HCT116 (cell line): ENCODE measurements at regions not wholly inside any gene's neighbourhood (a gene's known extent, or its start where the extent isn't known, plus 50 kb on each side); places are given as distances from the start of the nearest gene placed in this dataset.

Source experiments
- ATAC-seq: fragments of 200-7000 bp; cut with Tn5 transposase; 2 replicates; pipeline ENCODE4 v1.9.1; 2020; ENCODE audit warnings: mild to moderate bottlenecking, moderate library complexity
- BruUV-seq: library from RNA; stranded (reverse); fragments of 400-500 nt; replicated peaks from 2 replicates; lab custom pipeline; 2021; lab: Mats Ljungman, UMichigan
- CTCF ChIA-PET: fragments of 300-600 bp; sonication (Branson Sonifier 250); formaldehyde crosslinking; loops from one replicate; lab custom pipeline; 2021; ENCODE audit warnings: antibody characterized with exemption; lab: Charles Lee
- POLR2A ChIA-PET: fragments of 300-600, 350-600 bp; sonication (Branson Sonifier 250); formaldehyde crosslinking; loops from one replicate; lab custom pipeline; 2021; ENCODE audit warnings: antibody characterized with exemption; lab: Charles Lee
- RAD21 ChIA-PET, 2 experiments: fragments of 300-600 bp; sonication (Branson Sonifier 250); formaldehyde crosslinking; loops; one replicate each; lab custom pipeline; 2023; ENCODE audit warnings: low total read pairs in 2 of 2; ENCODE audit not compliant: uncharacterized antibody in 2 of 2, unreplicated experiment in 2 of 2, low non-redundant PET in 1 of 2; lab: Charles Lee
- DNase-seq: peaks from one replicate; pipeline ENCODE4 v3.0.0-alpha.2; 2010; ENCODE audit warnings: low read depth, low spot score
- H2AFZ ChIP-seq: fragments of 200-600 bp; shearing (Covaris generic), sonication (generic); 2 replicates; pipeline ENCODE4 v1.6.1; 2017; ENCODE audit warnings: low read depth, mixed run types, mixed read lengths, antibody characterized with exemption, low read length; ENCODE audit not compliant: poor library complexity, severe bottlenecking
- H3K27ac ChIP-seq: 2 replicates; pipeline ENCODE4 v1.5.1; 2012; ENCODE audit warnings: low read depth, low read length
- H3K27me3 ChIP-seq: fragments of 200-600 bp; sonication (generic); 2 replicates; pipeline ENCODE4 v1.6.1; 2016; ENCODE audit warnings: mixed run types, low read length, mixed read lengths; ENCODE audit not compliant: insufficient read depth
- H3K36me3 ChIP-seq, 2 experiments: fragments of 200-500 bp in 1 of 2; fragments of 200-600 bp in 1 of 2; sonication (Bioruptor generic) in 1 of 2; sonication (generic) in 1 of 2; 2 replicates each; pipeline versions ENCODE4 v1.5.1 to v1.6.1; 2014 to 2016; ENCODE audit warnings: low read length in 2 of 2, inconsistent platforms in 1 of 2, mixed read lengths in 1 of 2, mixed run types in 1 of 2; ENCODE audit not compliant: insufficient read depth in 2 of 2, control insufficient read depth in 1 of 2
- H3K4me1 ChIP-seq, 2 experiments: fragments of 200-600 bp in 1 of 2; sonication (generic) in 1 of 2; 2 replicates each; pipeline versions ENCODE4 v1.5.1 to v1.6.1; 2012 to 2017; ENCODE audit warnings: low read length in 2 of 2, inconsistent platforms in 1 of 2, mild to moderate bottlenecking in 1 of 2, mixed read lengths in 1 of 2, mixed run types in 1 of 2, moderate library complexity in 1 of 2; ENCODE audit not compliant: insufficient read depth in 2 of 2, control insufficient read depth in 1 of 2
- H3K4me2 ChIP-seq: fragments of 200-600 bp; sonication (generic); 2 replicates; pipeline ENCODE4 v1.6.1; 2017; ENCODE audit warnings: mixed run types, low read length, mixed read lengths
- H3K4me3 ChIP-seq, 2 experiments: fragments of 200-600 bp in 1 of 2; sonication (generic) in 1 of 2; replicated peaks in 1 of 2; 2 replicates each; pipeline ENCODE4 v1.5.1; 2011 to 2016; ENCODE audit warnings: low read length in 2 of 2, control low read depth in 1 of 2, low read depth in 1 of 2, mild to moderate bottlenecking in 1 of 2, mixed read lengths in 1 of 2, mixed run types in 1 of 2
- H3K79me2 ChIP-seq: fragments of 200-600 bp; sonication (generic); 2 replicates; pipeline ENCODE4 v1.6.1; 2017; ENCODE audit warnings: mild to moderate bottlenecking, mixed run types, low read length, moderate library complexity, mixed read lengths; ENCODE audit not compliant: insufficient read depth
- H3K9ac ChIP-seq: fragments of 200-600 bp; sonication (generic); 2 replicates; pipeline ENCODE4 v1.6.1; 2016; ENCODE audit warnings: low read length, mixed read lengths
- H3K9me2 ChIP-seq: fragments of 200-600 bp; sonication (generic), shearing (Covaris generic); 2 replicates; pipeline ENCODE4 v1.6.1; 2017; ENCODE audit warnings: mixed run types, mild to moderate bottlenecking, moderate library complexity; ENCODE audit not compliant: insufficient read depth
- H3K9me3 ChIP-seq, 2 experiments: fragments of 200-500 bp in 1 of 2; fragments of 200-600 bp in 1 of 2; sonication (Bioruptor generic) in 1 of 2; sonication (generic) in 1 of 2; 2 replicates each; pipeline ENCODE4 v1.6.1; 2014 to 2017; ENCODE audit warnings: low read length in 2 of 2, mixed read lengths in 2 of 2, inconsistent platforms in 1 of 2, low read depth in 1 of 2, mild to moderate bottlenecking in 1 of 2, mixed run types in 1 of 2, moderate library complexity in 1 of 2; ENCODE audit not compliant: control insufficient read depth in 1 of 2, insufficient read depth in 1 of 2
- H4K20me1 ChIP-seq: fragments of 200-600 bp; sonication (generic), shearing (Covaris generic); 2 replicates; pipeline ENCODE4 v1.6.1; 2017; ENCODE audit warnings: mixed run types, mild to moderate bottlenecking, moderate library complexity; ENCODE audit not compliant: insufficient read depth
- CBX3 ChIP-seq: IDR thresholded peaks from 2 replicates; pipeline ENCODE4 v1.6.1; 2012; ENCODE audit warnings: low read depth
- CEBPB ChIP-seq: IDR thresholded peaks from 2 replicates; pipeline ENCODE4 v1.6.1; 2012; ENCODE audit warnings: low read depth
- ELF1 ChIP-seq: IDR thresholded peaks from 2 replicates; pipeline ENCODE4 v1.6.1; 2012; ENCODE audit warnings: low read depth, borderline replicate concordance
- EZH2 ChIP-seq: fragments of 200-600 bp; sonication (generic); IDR thresholded peaks from 2 replicates; pipeline ENCODE4 v1.6.1; 2017; ENCODE audit warnings: antibody characterized with exemption, mixed run types
- EZH2phosphoT487 ChIP-seq: fragments of 200-600 bp; IDR thresholded peaks from 2 replicates; pipeline ENCODE4 v1.6.1; 2018; ENCODE audit warnings: antibody characterized with exemption, borderline replicate concordance
- FOSL1 ChIP-seq: IDR thresholded peaks from 2 replicates; pipeline ENCODE4 v1.6.1; 2012; ENCODE audit warnings: low read depth
- JUND ChIP-seq: IDR thresholded peaks from 2 replicates; pipeline ENCODE4 v1.6.1; 2012
- POLR2AphosphoS5 ChIP-seq: IDR thresholded peaks from 2 replicates; pipeline ENCODE4 v1.6.1; 2011; ENCODE audit warnings: mild to moderate bottlenecking, low read depth, low read length, moderate library complexity
- RAD21 ChIP-seq: IDR thresholded peaks from 2 replicates; pipeline ENCODE4 v1.6.1; 2012; ENCODE audit warnings: low read depth, mild to moderate bottlenecking
- SIN3A ChIP-seq: IDR thresholded peaks from 2 replicates; pipeline ENCODE4 v1.6.1; 2012; ENCODE audit warnings: low read depth
- SRF ChIP-seq: IDR thresholded peaks from 2 replicates; pipeline ENCODE4 v1.6.1; 2012; ENCODE audit warnings: low read depth
- TCF7L2 ChIP-seq: IDR thresholded peaks from 2 replicates; pipeline ENCODE4 v1.7.0; 2011; ENCODE audit warnings: borderline replicate concordance, inconsistent platforms; ENCODE audit not compliant: insufficient read depth, insufficient read length; ENCODE audit errors: extremely low read depth
- YY1 ChIP-seq: IDR thresholded peaks from 2 replicates; pipeline ENCODE4 v1.6.1; 2011; ENCODE audit warnings: low read length, low read depth, moderate library complexity, mild to moderate bottlenecking; ENCODE audit not compliant: insufficient replicate concordance; ENCODE audit errors: extremely low read depth
- ZFX ChIP-seq: fragments of 450-650 bp; IDR thresholded peaks from 2 replicates; pipeline ENCODE4 v1.6.1; 2017
- ZNF274 ChIP-seq: fragments of 200-500 bp; sonication (Bioruptor generic); IDR thresholded peaks from 2 replicates; pipeline ENCODE4 v1.6.1; 2014; ENCODE audit warnings: mild to moderate bottlenecking, low read depth, low read length, inconsistent platforms
- intact Hi-C: fragments of 100-400 bp; cut with micrococcal nuclease; formaldehyde crosslinking; loops from 2 replicates; pipeline ENCODE4 v1.10.0; 2022
- TF ChIP-seq, protein P1 (sequence below): IDR thresholded peaks from 2 replicates; pipeline ENCODE4 v1.6.1; 2012
- TF ChIP-seq, protein P2 (sequence below), 3 experiments: fragments of 200-600 bp in 1 of 3; sonication (generic) in 1 of 3; IDR thresholded peaks in 2 of 3; conservative IDR thresholded peaks in 1 of 3; 2 replicates each; pipeline ENCODE4 v1.5.1; 2012 to 2017; ENCODE audit warnings: low read depth in 2 of 3, low read length in 2 of 3, antibody characterized with exemption in 1 of 3, borderline replicate concordance in 1 of 3, control low read depth in 1 of 3, mild to moderate bottlenecking in 1 of 3, mixed read lengths in 1 of 3, mixed run types in 1 of 3, moderate library complexity in 1 of 3; ENCODE audit not compliant: insufficient read depth in 1 of 3
- TF ChIP-seq, protein P3 (sequence below): IDR thresholded peaks from 2 replicates; pipeline ENCODE4 v1.6.1; 2011; ENCODE audit warnings: mild to moderate bottlenecking, low read length, moderate library complexity; ENCODE audit not compliant: insufficient replicate concordance; ENCODE audit errors: extremely low read depth
- TF ChIP-seq, protein P4 (sequence below): IDR thresholded peaks from 2 replicates; pipeline ENCODE4 v1.6.1; 2012; ENCODE audit warnings: low read depth

DNA sequence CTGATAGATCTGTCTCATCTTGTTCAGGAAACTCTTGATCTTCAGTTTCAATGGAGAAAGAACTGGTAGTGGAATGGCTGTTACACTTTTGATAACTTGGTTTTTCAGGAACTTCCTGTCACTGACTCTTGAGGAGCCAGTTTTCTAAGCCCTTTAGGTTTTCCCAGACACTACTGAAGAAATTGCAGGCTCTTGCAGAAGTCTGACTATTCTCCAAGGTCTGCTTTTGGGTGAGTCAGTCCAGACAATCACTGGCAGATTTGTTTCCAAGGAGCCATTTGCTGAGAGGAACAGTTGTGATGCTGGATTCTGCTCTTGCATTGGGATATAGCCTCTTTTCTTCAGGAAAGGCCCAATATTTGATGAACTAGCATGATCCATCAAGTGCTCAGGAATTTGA is 468.0 kb downstream of the FUT8 start (continued):
- TF ChIP-seq, protein P1, sequence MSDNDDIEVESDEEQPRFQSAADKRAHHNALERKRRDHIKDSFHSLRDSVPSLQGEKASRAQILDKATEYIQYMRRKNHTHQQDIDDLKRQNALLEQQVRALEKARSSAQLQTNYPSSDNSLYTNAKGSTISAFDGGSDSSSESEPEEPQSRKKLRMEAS = no peak
- TF ChIP-seq SIN3A = no peak
- TF ChIP-seq CEBPB = no peak
- TF ChIP-seq RAD21 = no peak

DNA sequence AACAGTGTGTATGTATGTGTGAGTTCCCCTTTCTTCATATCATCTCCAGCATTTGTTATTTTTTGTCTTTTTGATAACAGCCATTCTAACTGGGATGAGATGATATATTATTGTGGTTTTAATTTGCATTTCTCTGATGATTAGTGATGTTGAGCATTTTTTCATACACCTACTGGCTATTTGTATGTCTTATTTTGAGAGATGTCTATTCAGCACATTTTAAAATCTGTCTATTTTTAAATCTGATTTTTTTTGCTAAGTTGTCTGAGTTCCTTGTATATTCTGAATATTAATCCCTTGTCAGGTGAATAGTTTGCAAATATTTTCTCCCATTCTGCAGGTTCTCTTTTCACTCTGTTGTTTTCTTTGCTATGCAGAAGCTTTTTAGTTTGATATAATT is 469.1 kb downstream of the FUT8 start:
- no peaks in the 10 kb centered on the region for H4K20me1 ChIP-seq
- no peaks in the 10 kb centered on the region for H3K9me2 ChIP-seq
- peaks cover 0 to 7% of the 10 kb centered on the region in 2 experiments; a peak in 1 of 4 replicates for H3K4me1 ChIP-seq
- no peaks in the 10 kb centered on the region for H3K9me3 ChIP-seq
- H3K4me2 ChIP-seq = no peak overlapping the region
- H3K27ac ChIP-seq = no peak overlapping the region
- no peak for ATAC-seq
- CTCF ChIA-PET = no interaction called here
- POLR2A ChIA-PET = no interaction called here
- no peak for DNase-seq
- BruUV-seq = no TSS peak
- no peak overlapping the region for H3K9ac ChIP-seq
- H3K79me2 ChIP-seq = no peaks in the 10 kb centered on the region
- no peak overlapping the region for H2AFZ ChIP-seq
- intact Hi-C loops = no loop called here
- no peak overlapping the region for H3K4me3 ChIP-seq
- H3K27me3 ChIP-seq = 0 out of 2 replicates have a peak, but pooled peaks cover 4% of the 10 kb centered on the region
- RAD21 ChIA-PET = no interaction called here
- no peaks in the 10 kb centered on the region for H3K36me3 ChIP-seq
- TF ChIP-seq SIN3A (no peak), TCF7L2 (no peak), YY1 (no peak), CBX3 (no peak), RAD21 (no peak), CEBPB (no peak), EZH2phosphoT487 (no peak), SRF (no peak), ZFX (no peak), EZH2 (no peak), ZNF274 (no peak), FOSL1 (no peak), ELF1 (no peak), JUND (no peak), POLR2AphosphoS5 (no peak)
- TF ChIP-seq, protein P2, sequence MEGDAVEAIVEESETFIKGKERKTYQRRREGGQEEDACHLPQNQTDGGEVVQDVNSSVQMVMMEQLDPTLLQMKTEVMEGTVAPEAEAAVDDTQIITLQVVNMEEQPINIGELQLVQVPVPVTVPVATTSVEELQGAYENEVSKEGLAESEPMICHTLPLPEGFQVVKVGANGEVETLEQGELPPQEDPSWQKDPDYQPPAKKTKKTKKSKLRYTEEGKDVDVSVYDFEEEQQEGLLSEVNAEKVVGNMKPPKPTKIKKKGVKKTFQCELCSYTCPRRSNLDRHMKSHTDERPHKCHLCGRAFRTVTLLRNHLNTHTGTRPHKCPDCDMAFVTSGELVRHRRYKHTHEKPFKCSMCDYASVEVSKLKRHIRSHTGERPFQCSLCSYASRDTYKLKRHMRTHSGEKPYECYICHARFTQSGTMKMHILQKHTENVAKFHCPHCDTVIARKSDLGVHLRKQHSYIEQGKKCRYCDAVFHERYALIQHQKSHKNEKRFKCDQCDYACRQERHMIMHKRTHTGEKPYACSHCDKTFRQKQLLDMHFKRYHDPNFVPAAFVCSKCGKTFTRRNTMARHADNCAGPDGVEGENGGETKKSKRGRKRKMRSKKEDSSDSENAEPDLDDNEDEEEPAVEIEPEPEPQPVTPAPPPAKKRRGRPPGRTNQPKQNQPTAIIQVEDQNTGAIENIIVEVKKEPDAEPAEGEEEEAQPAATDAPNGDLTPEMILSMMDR (IDR thresholded peaks at IDR 0.05 in 2 of 3, conservative IDR thresholded peaks at IDR 0.05 in 1 of 3; ENCODE audit: borderline replicate concordance in 1 of 3, insufficient read depth in 1 of 3, low read depth in 2 of 3, low read length in 2 of 3) = no peak
- TF ChIP-seq, protein P3, sequence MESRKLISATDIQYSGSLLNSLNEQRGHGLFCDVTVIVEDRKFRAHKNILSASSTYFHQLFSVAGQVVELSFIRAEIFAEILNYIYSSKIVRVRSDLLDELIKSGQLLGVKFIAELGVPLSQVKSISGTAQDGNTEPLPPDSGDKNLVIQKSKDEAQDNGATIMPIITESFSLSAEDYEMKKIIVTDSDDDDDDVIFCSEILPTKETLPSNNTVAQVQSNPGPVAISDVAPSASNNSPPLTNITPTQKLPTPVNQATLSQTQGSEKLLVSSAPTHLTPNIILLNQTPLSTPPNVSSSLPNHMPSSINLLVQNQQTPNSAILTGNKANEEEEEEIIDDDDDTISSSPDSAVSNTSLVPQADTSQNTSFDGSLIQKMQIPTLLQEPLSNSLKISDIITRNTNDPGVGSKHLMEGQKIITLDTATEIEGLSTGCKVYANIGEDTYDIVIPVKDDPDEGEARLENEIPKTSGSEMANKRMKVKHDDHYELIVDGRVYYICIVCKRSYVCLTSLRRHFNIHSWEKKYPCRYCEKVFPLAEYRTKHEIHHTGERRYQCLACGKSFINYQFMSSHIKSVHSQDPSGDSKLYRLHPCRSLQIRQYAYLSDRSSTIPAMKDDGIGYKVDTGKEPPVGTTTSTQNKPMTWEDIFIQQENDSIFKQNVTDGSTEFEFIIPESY = no peak
- TF ChIP-seq, protein P4, sequence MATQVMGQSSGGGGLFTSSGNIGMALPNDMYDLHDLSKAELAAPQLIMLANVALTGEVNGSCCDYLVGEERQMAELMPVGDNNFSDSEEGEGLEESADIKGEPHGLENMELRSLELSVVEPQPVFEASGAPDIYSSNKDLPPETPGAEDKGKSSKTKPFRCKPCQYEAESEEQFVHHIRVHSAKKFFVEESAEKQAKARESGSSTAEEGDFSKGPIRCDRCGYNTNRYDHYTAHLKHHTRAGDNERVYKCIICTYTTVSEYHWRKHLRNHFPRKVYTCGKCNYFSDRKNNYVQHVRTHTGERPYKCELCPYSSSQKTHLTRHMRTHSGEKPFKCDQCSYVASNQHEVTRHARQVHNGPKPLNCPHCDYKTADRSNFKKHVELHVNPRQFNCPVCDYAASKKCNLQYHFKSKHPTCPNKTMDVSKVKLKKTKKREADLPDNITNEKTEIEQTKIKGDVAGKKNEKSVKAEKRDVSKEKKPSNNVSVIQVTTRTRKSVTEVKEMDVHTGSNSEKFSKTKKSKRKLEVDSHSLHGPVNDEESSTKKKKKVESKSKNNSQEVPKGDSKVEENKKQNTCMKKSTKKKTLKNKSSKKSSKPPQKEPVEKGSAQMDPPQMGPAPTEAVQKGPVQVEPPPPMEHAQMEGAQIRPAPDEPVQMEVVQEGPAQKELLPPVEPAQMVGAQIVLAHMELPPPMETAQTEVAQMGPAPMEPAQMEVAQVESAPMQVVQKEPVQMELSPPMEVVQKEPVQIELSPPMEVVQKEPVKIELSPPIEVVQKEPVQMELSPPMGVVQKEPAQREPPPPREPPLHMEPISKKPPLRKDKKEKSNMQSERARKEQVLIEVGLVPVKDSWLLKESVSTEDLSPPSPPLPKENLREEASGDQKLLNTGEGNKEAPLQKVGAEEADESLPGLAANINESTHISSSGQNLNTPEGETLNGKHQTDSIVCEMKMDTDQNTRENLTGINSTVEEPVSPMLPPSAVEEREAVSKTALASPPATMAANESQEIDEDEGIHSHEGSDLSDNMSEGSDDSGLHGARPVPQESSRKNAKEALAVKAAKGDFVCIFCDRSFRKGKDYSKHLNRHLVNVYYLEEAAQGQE = no peak
